ENCODE measurements at regions not wholly inside any gene's neighbourhood (a gene's known extent, or its start where the extent isn't known, plus 50 kb on each side); places are given as distances from the start of the nearest gene placed in this dataset.

GRCh38 chr7:91556239-91556638 lies 292.0 kb downstream of the FZD1 start:
- TF ChIP-seq, protein P1, sequence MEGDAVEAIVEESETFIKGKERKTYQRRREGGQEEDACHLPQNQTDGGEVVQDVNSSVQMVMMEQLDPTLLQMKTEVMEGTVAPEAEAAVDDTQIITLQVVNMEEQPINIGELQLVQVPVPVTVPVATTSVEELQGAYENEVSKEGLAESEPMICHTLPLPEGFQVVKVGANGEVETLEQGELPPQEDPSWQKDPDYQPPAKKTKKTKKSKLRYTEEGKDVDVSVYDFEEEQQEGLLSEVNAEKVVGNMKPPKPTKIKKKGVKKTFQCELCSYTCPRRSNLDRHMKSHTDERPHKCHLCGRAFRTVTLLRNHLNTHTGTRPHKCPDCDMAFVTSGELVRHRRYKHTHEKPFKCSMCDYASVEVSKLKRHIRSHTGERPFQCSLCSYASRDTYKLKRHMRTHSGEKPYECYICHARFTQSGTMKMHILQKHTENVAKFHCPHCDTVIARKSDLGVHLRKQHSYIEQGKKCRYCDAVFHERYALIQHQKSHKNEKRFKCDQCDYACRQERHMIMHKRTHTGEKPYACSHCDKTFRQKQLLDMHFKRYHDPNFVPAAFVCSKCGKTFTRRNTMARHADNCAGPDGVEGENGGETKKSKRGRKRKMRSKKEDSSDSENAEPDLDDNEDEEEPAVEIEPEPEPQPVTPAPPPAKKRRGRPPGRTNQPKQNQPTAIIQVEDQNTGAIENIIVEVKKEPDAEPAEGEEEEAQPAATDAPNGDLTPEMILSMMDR (conservative IDR thresholded peaks at IDR 0.05; ENCODE audit: low read depth, low read length) = no peak
- no peak for TF ChIP-seq EZH2 (IDR thresholded peaks at IDR 0.05; ENCODE audit: borderline replicate concordance, low read depth, low read length, poor library complexity, severe bottlenecking)

Data from A673 (cell line).